ENCODE measurements at regions not wholly inside any gene's neighbourhood (a gene's known extent, or its start where the extent isn't known, plus 50 kb on each side); places are given as distances from the start of the nearest gene placed in this dataset.

DNA sequence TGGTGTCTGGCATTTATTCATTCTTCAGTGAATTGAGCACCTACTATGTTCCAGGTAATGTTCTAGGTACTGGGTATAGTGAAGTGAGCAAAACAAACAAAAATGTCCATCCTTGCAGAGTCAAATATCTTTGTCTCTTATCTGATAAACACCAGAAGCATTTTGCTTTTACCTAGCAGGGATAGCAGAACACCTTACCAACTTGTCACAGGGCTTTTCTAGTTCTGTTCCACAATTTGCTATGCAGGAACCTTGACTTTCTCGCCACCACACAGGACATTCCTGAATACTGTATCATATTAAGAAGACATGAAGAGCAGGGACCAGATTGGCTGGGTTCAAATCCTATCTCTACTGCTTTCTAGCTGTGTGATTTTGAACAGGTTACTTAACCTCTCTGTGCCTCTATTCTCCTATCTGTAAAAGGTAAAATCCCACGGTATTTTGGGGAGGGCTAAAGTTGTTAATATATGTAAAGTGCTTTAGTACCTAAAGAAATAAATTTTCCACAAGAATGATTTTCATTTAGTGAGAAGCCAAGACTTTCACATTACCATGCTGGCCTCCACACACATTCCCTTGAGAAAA is 214.5 kb upstream of the S100G start:
- TF ChIP-seq POLR2AphosphoS5 (IDR thresholded peaks at IDR 0.05; ENCODE audit: borderline replicate concordance, low read depth, low read length): no peak
- no peak for TF ChIP-seq EZH2 (IDR thresholded peaks at IDR 0.05)
- TF ChIP-seq FOXP2 (optimal IDR thresholded peaks at IDR 0.05; ENCODE audit: control extremely low read depth, extremely low read length, insufficient read depth): no peak

Measured in SK-N-MC (cell line).